Activated CD8-positive, alpha-beta memory T cell treated with anti-CD3 and anti-CD28 coated beads, Interleukin-2, amount 50 U/mL, for 4 hours (primary cell): ENCODE measurements at regions not wholly inside any gene's neighbourhood (a gene's known extent, or its start where the extent isn't known, plus 50 kb on each side); places are given as distances from the start of the nearest gene placed in this dataset.

Source experiments
- DNase-seq: peaks from one replicate; pipeline ENCODE4 v3.0.0-alpha.2; 2020

DNA sequence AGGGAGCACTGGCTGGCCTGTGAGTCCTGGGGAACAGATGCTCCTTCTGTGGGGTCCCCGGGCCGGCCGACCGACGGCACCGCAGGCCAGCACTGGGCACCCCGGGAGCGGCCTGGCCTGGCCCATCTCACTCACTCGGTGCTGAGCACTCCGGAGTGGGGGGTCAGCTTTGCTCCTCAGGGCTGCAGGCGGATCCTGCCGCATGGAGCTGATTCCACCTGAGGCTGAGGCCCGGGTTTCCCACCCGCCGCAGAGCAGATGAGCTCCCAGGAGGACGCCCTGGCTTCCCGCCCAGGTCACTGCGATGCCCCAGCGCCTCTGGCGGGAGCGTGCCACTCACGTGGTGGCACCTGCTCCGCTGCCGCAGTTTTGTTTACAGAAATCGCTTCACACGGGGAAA is 418.6 kb downstream of the GALR1 start:
- DNase-seq = no peak

- no peak for DNase-seq
These were observed 419.7 kb downstream of the GALR1 start for GRCh38 chr18:77669331-77669730.

GRCh38 chr18:77671456-77672167 is 422.0 kb downstream of the GALR1 start:
- no peak for DNase-seq

DNA sequence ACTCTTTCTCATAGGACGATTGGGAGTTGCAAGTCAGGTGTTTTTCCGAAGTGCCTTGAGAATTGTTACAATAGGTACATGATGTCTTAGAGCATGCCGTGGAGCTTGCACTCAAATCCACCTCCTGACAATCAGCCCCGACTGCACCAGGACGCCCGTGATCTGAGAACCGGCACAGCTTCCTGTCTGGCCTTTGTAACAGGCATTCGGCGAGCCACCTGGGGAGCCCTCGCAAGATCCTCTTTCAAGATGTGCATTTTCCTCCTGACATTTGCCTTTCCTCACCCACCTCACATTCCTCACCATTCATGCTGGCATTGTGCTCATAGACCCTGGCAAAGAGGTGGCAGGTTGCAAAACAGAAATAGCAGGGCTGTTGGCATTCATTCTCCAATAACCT is 427.3 kb downstream of the GALR1 start:
- no peak for DNase-seq

DNA sequence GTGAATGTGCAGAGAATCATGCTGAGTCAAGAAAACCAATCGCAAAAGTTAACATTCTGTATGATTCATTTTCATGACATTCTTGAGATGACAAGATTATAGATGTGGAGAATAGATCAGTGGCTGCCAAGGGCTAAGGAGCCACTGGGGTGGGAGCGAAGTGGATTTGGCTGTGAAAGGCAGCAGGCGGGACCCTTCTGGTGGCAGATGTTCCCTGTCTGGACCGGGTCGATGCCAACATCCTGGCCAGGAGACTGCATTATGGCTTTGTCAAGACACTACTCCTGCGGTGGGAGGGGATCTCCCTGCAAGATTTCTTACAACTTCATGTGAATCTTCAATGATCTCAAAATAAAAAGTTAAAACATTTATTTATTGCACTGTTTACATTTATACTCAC is 427.9 kb downstream of the GALR1 start:
- no peak for DNase-seq

GRCh38 chr18:77679869-77680268 is 430.2 kb downstream of the GALR1 start:
- no peak for DNase-seq

- DNase-seq = no peak
These were observed 450.4 kb downstream of the GALR1 start for GRCh38 chr18:77700051-77700450.

DNA sequence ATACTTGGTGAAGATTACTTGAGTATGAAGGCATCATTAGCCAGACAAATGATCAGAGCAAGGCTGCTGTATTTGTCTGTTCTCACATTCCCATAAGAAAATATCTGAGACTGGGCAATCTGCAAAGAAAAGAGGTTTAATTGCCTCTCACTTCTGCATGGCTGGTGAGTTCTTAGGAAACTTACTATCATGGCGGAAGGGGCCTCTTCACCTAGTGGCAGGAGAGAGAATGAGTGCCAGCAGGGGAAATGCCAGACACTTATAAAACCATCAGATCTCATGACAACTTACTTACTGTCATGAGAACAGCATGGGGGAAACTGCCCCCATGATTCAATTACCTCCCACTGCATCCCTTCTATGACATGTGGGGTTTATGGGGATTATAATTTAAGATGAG is 452.3 kb downstream of the GALR1 start:
- no peak for DNase-seq

- no peak for DNase-seq
These were observed 453.0 kb downstream of the GALR1 start for GRCh38 chr18:77702686-77703085.

- DNase-seq = no peak
These were observed 455.7 kb downstream of the GALR1 start for GRCh38 chr18:77705301-77705700.

- no peak for DNase-seq
These were observed 459.3 kb downstream of the GALR1 start for GRCh38 chr18:77708826-77709506.

GRCh38 chr18:77711096-77711495 is 461.4 kb downstream of the GALR1 start:
- no peak for DNase-seq

DNA sequence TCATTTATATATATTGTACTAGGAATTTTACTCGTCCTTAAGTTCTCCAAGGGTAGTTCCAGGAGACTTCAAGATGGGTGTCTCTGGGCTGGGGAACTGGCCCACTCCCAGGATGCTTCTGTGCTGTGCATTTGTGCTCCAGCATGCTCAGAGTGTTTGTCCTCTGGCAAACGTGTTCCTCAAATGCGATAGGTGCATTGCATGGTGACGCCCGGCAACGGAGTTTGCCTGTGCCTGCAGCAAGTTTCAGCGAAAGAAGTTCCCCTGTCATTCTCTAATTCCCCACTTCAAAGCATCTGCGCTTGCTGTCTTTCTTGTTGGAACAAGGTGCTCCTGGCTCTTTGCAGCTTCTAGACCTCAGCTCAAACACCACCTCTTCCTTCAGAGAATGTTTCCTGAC is 465.1 kb downstream of the GALR1 start:
- DNase-seq = no peak

- no peak for DNase-seq
These were observed 466.6 kb downstream of the GALR1 start for GRCh38 chr18:77716282-77716681.

DNA sequence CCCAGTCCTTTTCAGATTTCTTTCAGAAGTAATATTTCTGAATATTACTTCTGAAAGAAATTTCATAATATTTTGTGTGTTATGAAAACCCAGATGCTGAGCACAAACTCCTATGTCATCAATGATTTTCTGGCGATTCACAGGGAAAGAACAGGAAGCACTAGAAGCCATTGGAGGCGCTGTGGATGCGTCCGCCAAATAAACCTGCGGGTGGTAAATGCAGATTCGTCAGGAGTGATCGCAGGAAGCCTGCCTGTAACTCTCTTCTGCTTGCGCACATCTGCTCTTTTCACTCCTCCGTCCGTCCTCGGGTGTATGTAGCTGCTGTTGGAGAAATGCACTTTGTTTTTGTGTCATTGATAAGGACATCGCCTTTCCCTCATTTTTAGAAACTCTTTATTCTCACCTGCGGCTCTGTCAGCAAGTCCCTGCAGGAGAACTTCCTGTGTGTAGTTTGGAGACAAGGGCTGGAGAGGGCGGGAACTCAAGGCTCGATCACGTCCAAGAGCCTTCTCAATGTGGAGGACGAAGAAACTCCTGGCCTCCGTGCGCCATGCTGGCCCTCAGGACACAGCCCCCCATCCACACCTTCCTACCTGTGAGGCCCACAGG is 483.8 kb downstream of the GALR1 start:
- no peak for DNase-seq

- DNase-seq = no peak
These were observed 487.2 kb downstream of the GALR1 start for GRCh38 chr18:77736842-77737241.

- no peak for DNase-seq
These were observed 487.8 kb downstream of the GALR1 start for GRCh38 chr18:77737405-77737804.

DNA sequence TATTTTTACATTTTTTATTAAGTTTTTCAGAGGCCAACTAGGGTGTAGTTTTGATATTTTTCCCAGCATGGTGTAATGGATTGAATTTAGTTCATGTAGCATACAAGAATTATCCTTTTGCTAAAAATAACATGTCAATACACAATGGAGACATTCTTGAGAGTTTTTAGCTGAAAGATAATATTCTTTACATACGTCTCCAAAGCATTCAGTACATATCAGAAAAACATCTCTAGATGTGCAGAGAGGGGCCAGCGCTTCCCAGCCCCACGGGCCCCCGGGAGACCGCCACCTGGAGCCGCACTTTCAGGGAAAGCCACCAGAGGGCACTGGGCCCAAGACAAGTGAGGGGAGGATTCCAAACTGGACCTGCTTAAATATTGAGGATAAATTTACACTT is 499.4 kb downstream of the GALR1 start:
- no peak for DNase-seq

DNA sequence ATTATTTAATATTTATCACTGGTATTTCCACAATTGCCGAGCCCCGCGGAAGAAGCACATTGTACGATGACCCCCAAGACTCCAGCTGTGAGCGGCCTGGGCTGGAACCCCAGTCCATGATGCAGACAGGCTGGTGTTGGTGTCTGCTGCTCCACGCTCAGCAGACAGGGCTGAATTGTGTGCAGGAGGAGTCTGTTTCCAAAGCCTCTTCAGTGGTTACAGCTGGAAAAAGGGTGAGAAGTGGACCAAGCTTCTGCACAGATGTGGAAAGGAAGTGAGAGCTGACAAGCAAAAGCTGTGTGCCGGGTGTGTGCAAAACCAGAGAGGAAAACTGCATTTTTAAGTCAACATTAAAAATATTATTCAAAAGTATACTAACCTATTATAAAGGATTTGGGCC is 500.4 kb downstream of the GALR1 start:
- no peak for DNase-seq

- no peak for DNase-seq
These were observed 504.9 kb downstream of the GALR1 start for GRCh38 chr18:77754475-77755044.

- no peak for DNase-seq
These were observed 505.5 kb downstream of the GALR1 start for GRCh38 chr18:77755187-77755586.

GRCh38 chr18:77761332-77761731 is 511.7 kb downstream of the GALR1 start:
- no peak for DNase-seq

GRCh38 chr18:77762014-77762413 is 512.4 kb downstream of the GALR1 start:
- DNase-seq = no peak

DNA sequence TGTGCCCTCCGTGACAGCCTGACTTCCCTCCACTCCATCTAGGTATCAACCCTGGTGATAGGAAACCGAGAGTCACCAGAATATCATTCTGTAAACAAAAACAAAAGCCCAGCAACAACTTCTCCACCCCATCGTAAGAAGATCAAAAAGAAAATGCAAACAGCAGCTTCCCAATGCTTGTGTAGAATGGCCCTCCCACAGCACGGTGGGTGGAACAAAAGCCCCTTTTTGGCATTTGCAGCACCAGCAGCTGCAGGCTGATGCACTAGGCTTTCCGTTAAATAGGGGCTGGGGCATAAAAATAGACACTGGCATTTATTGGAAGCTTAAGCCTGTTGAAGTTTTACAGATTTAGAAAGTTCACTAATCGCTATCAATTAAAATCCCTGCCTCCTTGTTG is 513.0 kb downstream of the GALR1 start:
- no peak for DNase-seq
